H1 (cell line): ENCODE measurements at regions not wholly inside any gene's neighbourhood (a gene's known extent, or its start where the extent isn't known, plus 50 kb on each side); places are given as distances from the start of the nearest gene placed in this dataset.

Experiments
- CTCF ChIA-PET: fragments of 300-600 bp; sonication (Branson Sonifier 250); formaldehyde crosslinking; loops from one replicate; lab custom pipeline; 2021; ENCODE audit not compliant: partially characterized antibody; lab: Charles Lee
- POLR2A ChIA-PET: fragments of 300-600 bp; sonication (Branson Sonifier 250); formaldehyde crosslinking; loops from one replicate; lab custom pipeline; 2021; ENCODE audit warnings: inconsistent platforms; ENCODE audit not compliant: partially characterized antibody; lab: Charles Lee
- DNase-seq, 2 experiments: peaks; one replicate each; pipeline versions ENCODE4 v3.0.0 to v3.0.0-alpha.2; 2010 to 2022; ENCODE audit warnings: low spot score in 2 of 2, low read depth in 1 of 2, mixed read lengths in 1 of 2
- FAIRE-seq: peaks from 2 replicates; lab custom pipeline; 2011; peaks lifted over from hg19 to GRCh38; lab: Jason Lieb, UNC
- H2AFZ ChIP-seq: 2 replicates; pipeline ENCODE4 v1.8.1; 2012; ENCODE audit warnings: low read length, inconsistent platforms
- H2AK5ac ChIP-seq: 2 replicates; pipeline ENCODE4 v1.6.1; 2013; ENCODE audit warnings: low read depth, low read length
- H2BK120ac ChIP-seq: replicated peaks from 2 replicates; pipeline ENCODE3; 2013; ENCODE audit warnings: low read depth, low read length, inconsistent platforms
- H2BK12ac ChIP-seq: 2 replicates; pipeline ENCODE4 v1.6.1; 2013; ENCODE audit warnings: low read depth, low read length
- H2BK15ac ChIP-seq: 2 replicates; pipeline ENCODE4 v1.6.1; 2013; ENCODE audit warnings: low read length
- H2BK20ac ChIP-seq: 2 replicates; pipeline ENCODE4 v1.6.1; 2013; ENCODE audit warnings: low read length
- H2BK5ac ChIP-seq: 2 replicates; pipeline ENCODE4 v1.6.1; 2013; ENCODE audit warnings: low read depth, low read length
- H3K14ac ChIP-seq: 2 replicates; pipeline ENCODE4 v1.6.1; 2013; ENCODE audit warnings: inconsistent platforms; ENCODE audit not compliant: insufficient read length
- H3K18ac ChIP-seq: 2 replicates; pipeline ENCODE4 v1.6.1; 2013; ENCODE audit warnings: low read length; ENCODE audit errors: extremely low read depth
- H3K23ac ChIP-seq: 2 replicates; pipeline ENCODE4 v1.6.1; 2013; ENCODE audit warnings: inconsistent platforms; ENCODE audit not compliant: insufficient read length
- H3K23me2 ChIP-seq: 2 replicates; pipeline ENCODE4 v1.6.1; 2013; ENCODE audit warnings: low read depth, low read length
- H3K27ac ChIP-seq: 2 replicates; pipeline ENCODE4 v1.6.1; 2011; ENCODE audit warnings: low read depth, low read length, inconsistent platforms
- H3K27me3 ChIP-seq, 4 experiments: replicated peaks in 1 of 4; 1 replicate in 1 of 4; 2 replicates in 3 of 4; pipeline versions ENCODE4 v1.6.1 to v1.8.1; 2011 to 2013; ENCODE audit warnings: low read length in 3 of 4, mild to moderate bottlenecking in 3 of 4, inconsistent platforms in 2 of 4, mixed read lengths in 2 of 4, moderate library complexity in 1 of 4; ENCODE audit not compliant: control insufficient read depth in 3 of 4, insufficient read depth in 3 of 4; ENCODE audit errors: extremely low read depth in 1 of 4
- H3K36me3 ChIP-seq, 4 experiments: 2 replicates each; pipeline versions ENCODE4 v1.6.1 to v1.8.1; 2011 to 2013; ENCODE audit warnings: mild to moderate bottlenecking in 4 of 4, low read length in 3 of 4, moderate library complexity in 2 of 4, control low read depth in 1 of 4, inconsistent platforms in 1 of 4; ENCODE audit not compliant: insufficient read depth in 4 of 4, control insufficient read depth in 2 of 4
- H3K4ac ChIP-seq: replicated peaks from 2 replicates; pipeline ENCODE3; 2013; ENCODE audit warnings: low read length, low read depth, mixed read lengths, inconsistent platforms; ENCODE audit not compliant: insufficient read length
- H3K4me1 ChIP-seq, 4 experiments: replicated peaks in 1 of 4; 1 replicate in 1 of 4; 2 replicates in 3 of 4; pipeline versions ENCODE4 v1.6.1 to v1.8.1; 2011 to 2013; ENCODE audit warnings: low read length in 3 of 4, inconsistent platforms in 2 of 4, mixed read lengths in 1 of 4; ENCODE audit not compliant: insufficient read depth in 4 of 4, control insufficient read depth in 3 of 4
- H3K4me2 ChIP-seq, 2 experiments: 2 replicates each; pipeline versions ENCODE4 v1.6.1 to v1.8.1; 2011 to 2013; ENCODE audit warnings: low read depth in 2 of 2, low read length in 2 of 2, control low read depth in 1 of 2, inconsistent platforms in 1 of 2, mild to moderate bottlenecking in 1 of 2; ENCODE audit not compliant: insufficient read depth in 1 of 2
- H3K4me3 ChIP-seq, 4 experiments: fragments of 200-600, 300-600 bp in 1 of 4; sonication (generic), shearing (Covaris generic), sonication (Bioruptor Twin) in 1 of 4; 2 replicates each; pipeline versions ENCODE4 v1.5.1 to v1.8.1; 2011 to 2016; ENCODE audit warnings: low read length in 4 of 4, low read depth in 3 of 4, control low read depth in 2 of 4, inconsistent platforms in 2 of 4, mild to moderate bottlenecking in 2 of 4, mixed read lengths in 1 of 4, moderate library complexity in 1 of 4; ENCODE audit not compliant: insufficient read depth in 2 of 4; ENCODE audit errors: extremely low read depth in 1 of 4
- H3K56ac ChIP-seq: replicated peaks from 2 replicates; pipeline ENCODE3; 2013; ENCODE audit warnings: low read depth, mild to moderate bottlenecking, mixed read lengths, low read length, inconsistent platforms; ENCODE audit not compliant: insufficient read length
- H3K79me1 ChIP-seq: 2 replicates; pipeline ENCODE4 v1.6.1; 2013; ENCODE audit warnings: low read depth, low read length, control low read depth
- H3K79me2 ChIP-seq, 2 experiments: 2 replicates each; pipeline versions ENCODE4 v1.6.1 to v1.8.1; 2012 to 2013; ENCODE audit warnings: low read length in 2 of 2, mild to moderate bottlenecking in 2 of 2, inconsistent platforms in 1 of 2; ENCODE audit not compliant: insufficient read depth in 2 of 2, control insufficient read depth in 1 of 2
- H3K9ac ChIP-seq, 4 experiments: replicated peaks in 1 of 4; 1 replicate in 1 of 4; 2 replicates in 3 of 4; pipeline versions ENCODE4 v1.6.1 to v1.8.1; 2011 to 2013; ENCODE audit warnings: low read depth in 3 of 4, low read length in 3 of 4, control low read depth in 2 of 4, mild to moderate bottlenecking in 2 of 4, moderate library complexity in 2 of 4, inconsistent platforms in 1 of 4; ENCODE audit errors: extremely low read depth in 1 of 4
- H3K9me3 ChIP-seq, 2 experiments: 2 replicates each; pipeline versions ENCODE4 v1.6.1 to v1.8.1; 2012 to 2013; ENCODE audit warnings: mild to moderate bottlenecking in 2 of 2, moderate library complexity in 2 of 2, control low read depth in 1 of 2, inconsistent platforms in 1 of 2, low read depth in 1 of 2, low read length in 1 of 2, mixed read lengths in 1 of 2; ENCODE audit not compliant: insufficient read depth in 2 of 2
- H4K20me1 ChIP-seq, 2 experiments: replicated peaks in 1 of 2; 2 replicates each; pipeline versions ENCODE3 to v1.8.1; 2011 to 2013; ENCODE audit warnings: inconsistent platforms in 2 of 2, low read length in 2 of 2, mild to moderate bottlenecking in 1 of 2; ENCODE audit not compliant: insufficient read depth in 2 of 2, control insufficient read depth in 1 of 2
- H4K5ac ChIP-seq: 2 replicates; pipeline ENCODE4 v1.6.1; 2013; ENCODE audit warnings: low read length, low read depth, mixed read lengths, inconsistent platforms; ENCODE audit not compliant: insufficient read length
- H4K8ac ChIP-seq: 2 replicates; pipeline ENCODE4 v1.8.0; 2013; ENCODE audit warnings: mild to moderate bottlenecking, moderate library complexity, low read length, inconsistent platforms; ENCODE audit not compliant: insufficient read depth; ENCODE audit errors: extremely low read depth
- H4K91ac ChIP-seq: replicated peaks from 2 replicates; pipeline ENCODE3; 2013; ENCODE audit warnings: low read length, mixed read lengths, inconsistent platforms; ENCODE audit not compliant: insufficient read length
- WGBS, 2 experiments: shearing (Covaris generic) in 1 of 2; methylation state at CpG; one replicate each; pipeline versions ENCODE4 v1.1.6 to v1.1.7; 2013 to 2015; ENCODE audit warnings: low lambda C conversion rate in 2 of 2, mixed read lengths in 2 of 2, inconsistent platforms in 1 of 2, low coverage in 1 of 2, missing lambda C conversion rate in 1 of 2; ENCODE audit not compliant: insufficient replicate concordance in 2 of 2, insufficient coverage in 1 of 2, insufficient read length in 1 of 2; ENCODE audit errors: extremely low coverage in 1 of 2, missing lambda C conversion rate in 1 of 2; 5-methylcytosine and 5-hydroxymethylcytosine counted together
- TF ChIP-seq, protein P1 (sequence below), 3 experiments: IDR thresholded peaks; 1 replicate in 2 of 3; 2 replicates in 1 of 3; pipeline versions ENCODE4 v1.5.1 to v1.6.1; 2011; ENCODE audit warnings: low read length in 3 of 3, mild to moderate bottlenecking in 3 of 3, inconsistent platforms in 2 of 3, low read depth in 1 of 3, moderate library complexity in 1 of 3; ENCODE audit not compliant: insufficient read depth in 1 of 3; ENCODE audit errors: control extremely low read depth in 1 of 3

DNA sequence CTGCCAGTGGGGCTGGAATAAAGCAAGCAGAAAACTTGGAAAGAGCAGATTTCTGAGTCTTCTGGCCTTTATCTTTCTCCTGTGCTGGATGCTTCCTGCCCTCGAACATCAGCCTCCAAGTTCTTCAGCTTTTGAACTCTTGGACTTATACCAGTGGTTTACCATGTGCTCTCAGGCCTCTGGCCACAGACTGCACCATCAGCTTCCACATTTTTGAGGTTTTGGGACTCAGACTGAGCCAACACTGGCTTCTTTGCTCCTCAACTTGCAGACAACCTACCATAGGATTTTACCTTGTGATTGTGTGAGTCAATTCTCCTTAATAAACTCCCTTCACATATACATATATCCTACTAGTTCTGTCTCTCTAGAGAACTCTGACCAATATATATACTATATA is 706.6 kb downstream of the NR2F2 start:
- Histone ChIP-seq H3K9me3 (no peaks in the 10 kb centered on the region), H3K4ac (no peak overlapping the region), H2BK12ac (no peak overlapping the region), H2AFZ (peak overlapping the region; percentile 94; the same call in 1 of the 2 replicates), H3K27me3 (no peaks in the 10 kb centered on the region), H2BK120ac (no peak overlapping the region), H2BK15ac (no peak overlapping the region), H2AK5ac (no peak overlapping the region), H2BK20ac (no peak overlapping the region), H3K14ac (no peak overlapping the region), H4K91ac (no peak overlapping the region), H3K36me3 (no peaks in the 10 kb centered on the region), H2BK5ac (no peak overlapping the region), H3K27ac (no peak overlapping the region), H3K9ac (no peak overlapping the region), H3K79me2 (no peaks in the 10 kb centered on the region), H3K18ac (no peak overlapping the region), H3K23me2 (no peaks in the 10 kb centered on the region), H3K4me1 (peaks cover 0 to 2% (median 0%) of the 10 kb centered on the region in 4 experiments; a peak in 1 of 7 replicates), H3K23ac (no peak overlapping the region), H3K79me1 (no peaks in the 10 kb centered on the region), H4K20me1 (no peaks in the 10 kb centered on the region), H3K4me2 (no peak overlapping the region), H4K5ac (no peak overlapping the region), H3K56ac (no peak overlapping the region), H3K4me3 (no peak overlapping the region), H4K8ac (no peak overlapping the region)
- no peak for DNase-seq
- TF ChIP-seq, protein P1, sequence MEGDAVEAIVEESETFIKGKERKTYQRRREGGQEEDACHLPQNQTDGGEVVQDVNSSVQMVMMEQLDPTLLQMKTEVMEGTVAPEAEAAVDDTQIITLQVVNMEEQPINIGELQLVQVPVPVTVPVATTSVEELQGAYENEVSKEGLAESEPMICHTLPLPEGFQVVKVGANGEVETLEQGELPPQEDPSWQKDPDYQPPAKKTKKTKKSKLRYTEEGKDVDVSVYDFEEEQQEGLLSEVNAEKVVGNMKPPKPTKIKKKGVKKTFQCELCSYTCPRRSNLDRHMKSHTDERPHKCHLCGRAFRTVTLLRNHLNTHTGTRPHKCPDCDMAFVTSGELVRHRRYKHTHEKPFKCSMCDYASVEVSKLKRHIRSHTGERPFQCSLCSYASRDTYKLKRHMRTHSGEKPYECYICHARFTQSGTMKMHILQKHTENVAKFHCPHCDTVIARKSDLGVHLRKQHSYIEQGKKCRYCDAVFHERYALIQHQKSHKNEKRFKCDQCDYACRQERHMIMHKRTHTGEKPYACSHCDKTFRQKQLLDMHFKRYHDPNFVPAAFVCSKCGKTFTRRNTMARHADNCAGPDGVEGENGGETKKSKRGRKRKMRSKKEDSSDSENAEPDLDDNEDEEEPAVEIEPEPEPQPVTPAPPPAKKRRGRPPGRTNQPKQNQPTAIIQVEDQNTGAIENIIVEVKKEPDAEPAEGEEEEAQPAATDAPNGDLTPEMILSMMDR (IDR thresholded peaks at IDR 0.05; ENCODE audit: control extremely low read depth in 1 of 3, insufficient read depth in 1 of 3, low read depth in 1 of 3, low read length in 3 of 3) = no peak
- FAIRE-seq = no peak
- POLR2A ChIA-PET = no interaction called here
- WGBS, 2 experiments = 86% methylated on average over 1 of the region's 1 CpG; no CpG with 5 or more reads in 1 of the 2 experiments
- CTCF ChIA-PET = no interaction called here
